ENCODE measurements at regions not wholly inside any gene's neighbourhood (a gene's known extent, or its start where the extent isn't known, plus 50 kb on each side); places are given as distances from the start of the nearest gene placed in this dataset.
"Not testable (repeated sequence)": the region's sequence is repeated elsewhere in the genome, so short reads cannot be mapped to it uniquely, and the experiment has no call there.

DNA sequence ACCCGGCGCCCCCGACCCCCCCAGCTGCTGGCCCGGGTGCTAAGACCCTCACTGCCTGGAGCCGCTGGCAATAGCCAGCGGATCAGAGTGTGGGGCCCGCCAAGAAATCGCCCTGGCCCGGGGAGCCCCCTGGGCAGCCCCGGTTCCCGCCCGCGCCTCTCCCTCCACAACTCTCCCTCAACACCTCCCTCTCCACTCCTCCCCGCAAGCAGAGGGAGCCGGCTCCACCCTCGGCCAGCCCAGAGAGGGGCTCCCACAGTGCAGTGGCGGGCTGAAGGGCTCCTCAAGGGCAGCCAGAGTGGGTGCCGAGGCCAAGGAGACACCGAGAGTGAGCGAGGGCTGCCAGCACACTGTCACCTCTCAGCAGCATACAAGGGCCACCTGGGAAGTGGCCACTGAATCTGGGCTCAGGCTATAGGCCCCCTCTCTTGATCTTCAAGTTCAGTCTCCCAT, 385.5 kb downstream of the SEC14L1 start:
- DNase-seq (ENCODE audit: low read depth): no peak

DNA sequence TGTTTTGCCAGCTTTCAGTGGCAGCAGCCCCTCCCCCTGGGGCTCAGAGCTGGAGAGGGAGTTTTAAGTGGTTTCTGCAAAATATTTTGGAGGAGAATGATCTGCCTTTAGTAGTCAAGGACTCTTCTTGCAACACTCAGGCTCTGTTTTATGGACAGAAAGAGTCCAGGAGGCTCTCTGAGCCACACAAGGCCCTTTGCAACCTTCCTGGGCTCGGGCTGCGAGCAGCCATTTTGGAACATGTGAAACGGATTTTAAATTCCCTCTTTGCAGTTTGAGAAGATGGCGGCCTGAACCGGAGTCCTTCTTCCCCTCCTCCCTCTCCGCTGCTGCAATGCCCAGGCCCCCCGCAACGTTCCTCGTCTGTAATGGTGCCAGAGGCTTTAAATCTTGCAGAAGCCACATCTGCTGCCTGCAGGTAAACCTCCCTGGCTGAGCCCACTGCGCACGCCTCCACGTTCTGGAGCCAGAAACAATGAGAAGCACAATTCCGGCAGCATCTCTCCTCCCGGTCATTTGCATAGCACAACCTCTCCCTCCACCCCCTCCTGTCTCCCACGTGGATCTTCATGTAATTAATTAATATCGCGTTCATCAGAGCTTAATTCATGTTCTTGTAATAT, 386.1 kb downstream of the SEC14L1 start:
- no peak for DNase-seq (ENCODE audit: low read depth)

DNA sequence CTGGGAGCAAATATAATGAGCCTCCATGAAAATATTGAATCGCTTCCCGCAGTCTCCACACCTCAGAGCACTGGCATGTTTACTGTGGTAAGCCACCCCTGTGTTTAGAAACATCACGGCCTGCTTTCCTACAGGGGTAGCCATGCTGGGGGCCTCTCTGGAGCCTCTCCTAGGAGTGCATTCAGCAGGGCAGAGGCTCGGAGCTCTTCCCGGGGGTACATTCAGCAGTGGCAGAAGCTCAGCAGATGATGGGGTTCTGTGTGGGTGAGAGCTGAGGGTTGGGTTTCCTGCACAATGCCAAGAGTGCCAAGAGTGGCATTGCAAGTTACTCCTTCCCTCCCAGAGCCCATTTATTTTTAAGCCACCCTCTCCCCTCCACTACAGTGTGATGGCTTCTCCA, 386.6 kb downstream of the SEC14L1 start:
- DNase-seq (ENCODE audit: low read depth): no peak

- DNase-seq (ENCODE audit: low read depth): no peak
Observed at GRCh38 chr17:77527836-77528505, 387.2 kb downstream of the SEC14L1 start.

GRCh38 chr17:77528516-77529327, 388.0 kb downstream of the SEC14L1 start:
- DNase-seq (ENCODE audit: low read depth): no peak

DNA sequence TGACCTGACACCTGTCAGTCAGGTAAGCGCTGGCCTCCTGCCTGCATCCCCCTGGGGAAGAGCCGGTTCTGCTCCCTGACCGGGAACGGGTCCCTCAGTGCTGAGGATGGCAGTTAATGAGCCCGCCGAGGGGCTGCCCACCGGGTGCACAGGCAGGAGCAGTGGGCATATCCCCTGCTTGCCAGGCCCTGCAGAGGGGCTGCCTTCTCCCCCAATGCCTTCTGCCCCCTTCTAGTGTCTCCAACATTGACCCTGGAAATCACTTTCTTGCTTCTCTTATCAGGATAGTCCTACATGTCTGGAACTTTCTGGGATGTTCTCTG, 388.5 kb downstream of the SEC14L1 start:
- DNase-seq (ENCODE audit: low read depth): no peak

DNA sequence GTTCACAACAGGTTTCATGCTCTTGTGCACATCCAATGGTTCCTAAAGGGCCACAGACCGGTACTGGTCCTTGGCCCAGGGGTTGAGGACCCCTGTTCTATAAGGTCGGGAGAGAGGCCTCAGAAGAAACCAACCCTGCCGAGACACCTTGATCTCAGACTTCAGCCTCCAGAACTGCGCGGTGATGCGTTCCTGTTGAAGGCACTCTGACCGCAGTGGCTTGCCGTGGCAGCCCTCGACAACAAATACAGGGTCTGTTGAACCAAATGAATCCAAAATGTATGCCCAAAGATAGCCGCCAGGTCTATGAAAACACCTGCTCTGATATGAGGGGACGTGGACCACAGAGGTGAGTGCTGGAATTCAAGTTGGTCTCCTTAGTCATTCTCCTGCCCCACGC, 389.8 kb downstream of the SEC14L1 start:
- no peak for DNase-seq (ENCODE audit: low read depth)

- DNase-seq (ENCODE audit: low read depth): no peak
Observed at GRCh38 chr17:77531002-77531401, 390.2 kb downstream of the SEC14L1 start.

DNA sequence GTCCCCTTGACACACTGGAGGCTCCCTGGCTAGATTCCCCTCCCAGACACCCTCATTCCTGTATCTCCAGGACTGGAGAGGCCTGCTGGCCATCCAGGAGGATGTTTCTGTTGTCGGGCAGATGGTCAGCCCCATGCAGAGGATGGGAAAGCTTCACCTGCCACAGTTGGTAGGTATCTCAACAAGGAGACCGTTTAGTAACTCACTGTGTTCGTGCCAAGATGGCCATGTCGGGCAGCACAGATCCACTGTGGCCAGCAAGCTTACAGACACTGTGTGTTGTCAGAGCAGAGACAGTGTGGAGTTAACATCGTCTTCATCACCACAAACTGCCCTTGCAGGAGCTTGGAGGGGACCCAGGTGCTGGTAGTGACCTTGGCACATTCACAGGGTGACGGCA, 390.9 kb downstream of the SEC14L1 start:
- DNase-seq (ENCODE audit: low read depth): no peak

GRCh38 chr17:77533697-77534096, 392.9 kb downstream of the SEC14L1 start:
- DNase-seq (ENCODE audit: low read depth): not testable (repeated sequence)

DNA sequence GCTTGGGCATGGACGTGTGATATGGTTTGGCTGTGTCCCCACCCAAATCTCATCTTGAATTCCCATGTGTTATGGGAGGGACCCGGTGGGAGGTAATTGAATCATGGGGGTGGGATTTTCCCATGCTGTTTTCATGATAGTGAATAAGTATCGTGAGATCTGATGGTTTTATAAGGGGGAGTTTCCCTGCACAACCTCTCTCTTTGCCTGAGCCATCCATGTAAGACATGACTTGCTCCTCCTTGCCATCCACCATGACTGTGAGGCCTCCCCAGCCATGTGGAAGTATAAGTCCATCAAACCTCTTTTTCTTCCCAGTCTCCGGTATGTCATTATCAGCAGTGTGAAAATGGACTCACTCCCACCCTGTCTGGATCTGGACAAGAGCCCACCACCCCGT, 393.4 kb downstream of the SEC14L1 start:
- no peak for DNase-seq (ENCODE audit: low read depth)

- no peak for DNase-seq (ENCODE audit: low read depth)
Observed at GRCh38 chr17:77535435-77535834, 394.7 kb downstream of the SEC14L1 start.

GRCh38 chr17:77535892-77536291, 395.1 kb downstream of the SEC14L1 start:
- no peak for DNase-seq (ENCODE audit: low read depth)

DNA sequence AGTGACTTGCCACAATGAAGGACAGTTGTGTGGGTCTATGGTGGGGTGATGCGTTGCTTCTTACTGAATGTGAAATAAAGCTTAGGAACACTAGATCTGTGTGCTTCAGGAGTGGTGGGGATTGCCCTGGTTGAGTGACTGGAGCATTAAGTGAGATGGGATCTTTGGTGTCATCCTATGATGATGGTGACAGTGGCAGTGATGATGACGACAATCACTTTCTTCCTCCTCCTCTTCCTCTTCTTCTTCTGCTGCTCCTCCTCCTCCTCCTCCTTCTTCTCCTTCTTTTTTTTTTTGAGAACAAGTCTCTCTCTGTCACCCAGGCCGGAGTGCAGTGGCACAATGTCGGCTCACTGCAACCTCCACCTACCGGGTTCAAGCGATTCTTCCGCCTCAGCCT, 396.8 kb downstream of the SEC14L1 start:
- no peak for DNase-seq (ENCODE audit: low read depth)

- DNase-seq (ENCODE audit: low read depth): no peak
Observed at GRCh38 chr17:77540531-77540930, 399.8 kb downstream of the SEC14L1 start.

DNA sequence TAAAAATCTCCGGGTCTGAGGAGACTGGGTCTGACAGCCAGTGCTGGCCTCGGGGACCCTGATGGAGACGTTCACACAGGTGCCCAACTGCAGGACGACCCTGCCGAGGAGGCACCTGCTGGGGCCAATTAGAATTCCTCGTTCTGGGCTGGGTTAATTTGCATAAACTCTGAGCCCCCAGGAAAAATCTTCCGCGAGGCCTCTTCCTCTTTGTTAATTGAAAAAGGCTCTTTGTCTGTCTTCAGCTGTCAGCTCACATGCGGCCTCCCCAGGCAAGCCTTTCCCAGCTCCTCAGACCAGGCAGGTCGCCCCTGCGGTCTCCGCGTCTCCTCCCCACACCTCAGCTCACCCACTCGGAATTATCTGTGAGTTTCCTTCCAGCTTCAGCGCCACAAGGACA, 400.2 kb downstream of the SEC14L1 start:
- DNase-seq (ENCODE audit: low read depth): no peak

- no peak for DNase-seq (ENCODE audit: low read depth)
Observed at GRCh38 chr17:77542011-77542410, 401.2 kb downstream of the SEC14L1 start.

GRCh38 chr17:77542551-77543490, 402.1 kb downstream of the SEC14L1 start:
- DNase-seq (ENCODE audit: low read depth): peak; percentile 76

GRCh38 chr17:77543801-77544200, 403.0 kb downstream of the SEC14L1 start:
- no peak for DNase-seq (ENCODE audit: low read depth)

GRCh38 chr17:77544347-77545110, 403.8 kb downstream of the SEC14L1 start:
- no peak for DNase-seq (ENCODE audit: low read depth)

DNA sequence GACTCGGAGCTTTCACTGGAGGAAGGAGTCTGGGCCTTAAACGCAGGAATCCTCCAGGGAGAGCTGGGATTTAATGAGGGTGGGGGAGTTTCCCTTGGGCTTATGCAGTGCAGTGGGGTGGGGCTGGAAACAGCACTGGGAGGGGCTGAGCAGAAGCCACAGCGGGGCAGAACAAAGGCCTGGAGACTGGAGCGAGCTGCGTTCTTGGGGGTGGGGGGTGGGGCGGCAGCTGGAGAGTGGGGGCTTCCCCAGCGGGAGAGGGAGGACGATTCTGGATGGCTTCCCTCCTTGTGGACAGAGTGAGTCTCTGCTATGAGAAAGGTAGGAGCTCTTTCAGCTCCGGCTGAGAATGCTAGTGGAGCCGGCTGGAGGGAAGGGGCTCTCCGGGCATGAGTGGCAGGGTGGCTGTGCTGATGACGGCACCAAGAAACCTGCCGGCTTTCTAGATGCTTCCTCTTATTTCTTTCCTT, 406.0 kb downstream of the SEC14L1 start:
- no peak for DNase-seq (ENCODE audit: low read depth)

Data from fibroblast of gingiva (primary cell).